ENCODE measurements at regions not wholly inside any gene's neighbourhood (a gene's known extent, or its start where the extent isn't known, plus 50 kb on each side); places are given as distances from the start of the nearest gene placed in this dataset.

GRCh38 chr3:20916951-20917606, 731.1 kb upstream of the SGO1 start:
- TF ChIP-seq CTCF (IDR thresholded peaks at IDR 0.05) = no peak
- no peak for TF ChIP-seq POLR2A (IDR thresholded peaks at IDR 0.05)

Measured in Peyer's patch (tissue), 4 donors.